Right lobe of liver (tissue), 4 donors: ENCODE measurements at regions not wholly inside any gene's neighbourhood (a gene's known extent, or its start where the extent isn't known, plus 50 kb on each side); places are given as distances from the start of the nearest gene placed in this dataset.

Experiments used
- POLR2A ChIP-seq: fragments of 450-650 bp; IDR thresholded peaks from one replicate; pipeline ENCODE4 v1.6.1; 2017; ENCODE audit warnings: antibody characterized with exemption, mild to moderate bottlenecking
- TF ChIP-seq, protein P1 (sequence below), 4 donors: fragments of 200-600 bp in 3 of 4; fragments of 450-650 bp in 1 of 4; IDR thresholded peaks; one replicate each; pipeline versions ENCODE4 v1.5.1 to v1.8.0; 2016 to 2022; ENCODE audit warnings: antibody characterized with exemption in 4 of 4, mild to moderate bottlenecking in 2 of 4
- donor health status: DM: no; HTN: no; CAD: no.
- donor health status: DM: no; HTN: no; CAD: no.
- donor health status: DM: no; HTN: yes; CAD: no.

DNA sequence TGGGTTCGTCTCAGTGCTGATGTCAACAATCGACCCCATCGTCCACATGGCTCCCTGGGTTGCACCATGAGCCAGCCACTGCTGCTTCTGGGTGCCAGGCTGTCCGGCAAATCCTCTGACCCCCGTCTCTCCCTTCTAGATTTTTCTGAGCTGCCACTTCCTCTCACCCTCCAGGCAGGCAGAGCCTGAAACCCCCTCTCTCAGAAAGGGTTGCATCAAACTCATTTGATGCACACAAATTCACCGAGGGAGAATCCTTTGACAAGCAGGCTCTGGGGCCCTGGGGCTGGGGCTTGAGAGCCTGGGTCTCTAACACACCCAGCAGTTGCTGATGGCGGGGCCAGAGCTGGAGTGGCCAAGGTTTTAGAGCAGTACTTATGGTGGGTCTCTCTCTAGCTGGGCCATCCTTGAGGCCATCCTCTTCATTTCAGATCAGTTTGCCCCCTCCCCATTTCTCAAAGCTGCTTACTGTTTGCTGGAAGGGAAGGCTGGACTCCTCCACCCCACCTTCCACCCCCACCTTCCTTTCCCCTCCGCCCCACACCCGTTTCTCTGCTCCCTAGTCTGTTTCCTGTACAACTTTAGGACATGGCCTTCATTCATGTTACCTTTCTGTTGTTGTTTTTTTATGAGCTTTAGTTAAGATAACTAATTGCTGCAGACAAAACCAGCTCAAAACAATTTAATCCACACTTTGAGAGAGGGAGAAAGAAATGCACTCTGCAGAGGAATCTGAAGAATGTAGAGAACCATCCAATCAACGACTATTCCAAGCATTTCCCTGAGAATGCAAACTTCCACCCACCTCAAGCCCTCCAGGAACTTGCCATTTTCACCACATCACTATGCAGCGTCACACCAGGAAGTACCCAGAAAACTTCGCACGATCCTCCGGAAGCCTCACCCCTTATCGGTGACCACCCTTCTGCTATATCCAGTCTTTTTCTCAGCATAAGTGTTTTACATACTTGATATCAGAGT, 69.5 kb downstream of the ARL4C start:
- TF ChIP-seq, protein P1, sequence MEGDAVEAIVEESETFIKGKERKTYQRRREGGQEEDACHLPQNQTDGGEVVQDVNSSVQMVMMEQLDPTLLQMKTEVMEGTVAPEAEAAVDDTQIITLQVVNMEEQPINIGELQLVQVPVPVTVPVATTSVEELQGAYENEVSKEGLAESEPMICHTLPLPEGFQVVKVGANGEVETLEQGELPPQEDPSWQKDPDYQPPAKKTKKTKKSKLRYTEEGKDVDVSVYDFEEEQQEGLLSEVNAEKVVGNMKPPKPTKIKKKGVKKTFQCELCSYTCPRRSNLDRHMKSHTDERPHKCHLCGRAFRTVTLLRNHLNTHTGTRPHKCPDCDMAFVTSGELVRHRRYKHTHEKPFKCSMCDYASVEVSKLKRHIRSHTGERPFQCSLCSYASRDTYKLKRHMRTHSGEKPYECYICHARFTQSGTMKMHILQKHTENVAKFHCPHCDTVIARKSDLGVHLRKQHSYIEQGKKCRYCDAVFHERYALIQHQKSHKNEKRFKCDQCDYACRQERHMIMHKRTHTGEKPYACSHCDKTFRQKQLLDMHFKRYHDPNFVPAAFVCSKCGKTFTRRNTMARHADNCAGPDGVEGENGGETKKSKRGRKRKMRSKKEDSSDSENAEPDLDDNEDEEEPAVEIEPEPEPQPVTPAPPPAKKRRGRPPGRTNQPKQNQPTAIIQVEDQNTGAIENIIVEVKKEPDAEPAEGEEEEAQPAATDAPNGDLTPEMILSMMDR (IDR thresholded peaks at IDR 0.05): no peak
- no peak for TF ChIP-seq POLR2A
